SK-N-SH (cell line): ENCODE measurements at regions not wholly inside any gene's neighbourhood (a gene's known extent, or its start where the extent isn't known, plus 50 kb on each side); places are given as distances from the start of the nearest gene placed in this dataset.

ENCODE experiments used
- CTCF ChIA-PET: fragments of 300-600, 350-600 bp; formaldehyde crosslinking; extraction: SDS; loops from one replicate; lab custom pipeline; 2021; lab: Yijun Ruan, JAX
- POLR2A ChIA-PET: fragments of 350-600 bp; sonication (Branson Sonifier 250); formaldehyde crosslinking; extraction: SDS; loops from one replicate; lab custom pipeline; 2020; ENCODE audit warnings: antibody characterized with exemption, inconsistent platforms; lab: Yijun Ruan, JAX
- DNase-seq: peaks from one replicate; pipeline ENCODE4 v3.0.0; 2012
- H2AFZ ChIP-seq: fragments of 200-600 bp; sonication (generic); 2 replicates; pipeline ENCODE4 v1.8.1; 2016; ENCODE audit warnings: antibody characterized with exemption, mild to moderate bottlenecking, low read depth
- H3F3A ChIP-seq: fragments of 200-600 bp; sonication (generic); replicated peaks from 2 replicates; pipeline ENCODE3; 2016; ENCODE audit warnings: antibody characterized with exemption, mild to moderate bottlenecking; ENCODE audit not compliant: insufficient read depth
- H3K27ac ChIP-seq, 2 experiments: fragments of 200-500 bp in 1 of 2; fragments of 200-600 bp in 1 of 2; sonication (Bioruptor generic) in 1 of 2; sonication (generic), shearing (Covaris generic) in 1 of 2; 2 replicates each; pipeline versions ENCODE4 v1.5.1 to v1.6.1; 2014 to 2016; ENCODE audit warnings: low read depth in 2 of 2, inconsistent platforms in 1 of 2, low read length in 1 of 2, mild to moderate bottlenecking in 1 of 2, mixed read lengths in 1 of 2
- H3K27me3 ChIP-seq: fragments of 200-600 bp; sonication (generic), shearing (Covaris generic); 2 replicates; pipeline ENCODE4 v1.6.1; 2016; ENCODE audit warnings: mixed run types; ENCODE audit not compliant: insufficient read depth
- H3K36me3 ChIP-seq, 2 experiments: fragments of 200-500 bp in 1 of 2; fragments of 200-600 bp in 1 of 2; sonication (Bioruptor generic) in 1 of 2; sonication (generic) in 1 of 2; replicated peaks in 1 of 2; 2 replicates each; pipeline versions ENCODE3 to v1.5.1; 2014 to 2016; ENCODE audit warnings: low read length in 1 of 2, mild to moderate bottlenecking in 1 of 2; ENCODE audit not compliant: insufficient read depth in 2 of 2, control insufficient read depth in 1 of 2
- H3K4me1 ChIP-seq, 2 experiments: fragments of 200-500 bp in 1 of 2; fragments of 200-600 bp in 1 of 2; sonication (Bioruptor generic) in 1 of 2; sonication (generic), shearing (Covaris generic) in 1 of 2; 2 replicates each; pipeline versions ENCODE4 v1.5.1 to v1.6.1; 2014 to 2016; ENCODE audit warnings: low read depth in 1 of 2, low read length in 1 of 2, mixed run types in 1 of 2; ENCODE audit not compliant: insufficient read depth in 2 of 2, control insufficient read depth in 1 of 2
- H3K4me2 ChIP-seq: fragments of 200-600 bp; sonication (generic), shearing (Covaris generic); 2 replicates; pipeline ENCODE4 v1.6.1; 2017; ENCODE audit warnings: mixed run types
- H3K4me3 ChIP-seq, 2 experiments: fragments of 200-500 bp in 1 of 2; fragments of 200-600 bp in 1 of 2; sonication (Bioruptor generic) in 1 of 2; sonication (generic), shearing (Covaris generic) in 1 of 2; 2 replicates each; pipeline versions ENCODE4 v1.5.1 to v1.8.1; 2014 to 2016; ENCODE audit warnings: low read depth in 2 of 2, inconsistent platforms in 1 of 2, low read length in 1 of 2, mild to moderate bottlenecking in 1 of 2, mixed read lengths in 1 of 2, moderate library complexity in 1 of 2
- H3K79me2 ChIP-seq: fragments of 200-600 bp; sonication (generic); 2 replicates; pipeline ENCODE4 v1.8.1; 2017; ENCODE audit warnings: mild to moderate bottlenecking; ENCODE audit not compliant: insufficient read depth
- H3K9ac ChIP-seq: fragments of 200-600 bp; sonication (generic); 2 replicates; pipeline ENCODE4 v1.6.1; 2017; ENCODE audit warnings: mixed run types
- H3K9me2 ChIP-seq: fragments of 200-600 bp; sonication (generic); 2 replicates; pipeline ENCODE4 v1.6.1; 2017; ENCODE audit warnings: mixed run types
- H3K9me3 ChIP-seq: fragments of 200-600 bp; sonication (generic); 2 replicates; pipeline ENCODE4 v1.6.1; 2017; ENCODE audit warnings: mixed run types, mild to moderate bottlenecking, moderate library complexity
- H4K20me1 ChIP-seq: fragments of 200-600 bp; sonication (generic); 2 replicates; pipeline ENCODE4 v1.6.1; 2017; ENCODE audit warnings: mild to moderate bottlenecking, mixed run types; ENCODE audit not compliant: insufficient read depth
- ELF1 ChIP-seq: IDR thresholded peaks from 2 replicates; pipeline ENCODE4 v1.4.0; 2012
- EP300 ChIP-seq, 2 experiments: IDR thresholded peaks; 2 replicates each; pipeline versions ENCODE4 v1.4.0 to v1.6.1; 2012; ENCODE audit warnings: borderline replicate concordance in 1 of 2, low read depth in 1 of 2, low read length in 1 of 2
- FOSL2 ChIP-seq: IDR thresholded peaks from 2 replicates; pipeline ENCODE4 v1.4.0; 2012; ENCODE audit warnings: low read depth, mild to moderate bottlenecking, moderate library complexity, borderline replicate concordance
- FOXJ3 ChIP-seq: sonication (generic); formaldehyde crosslinking; IDR thresholded peaks from 2 replicates; pipeline ENCODE4 v1.5.1; 2020; ENCODE audit warnings: mild to moderate bottlenecking, missing genetic modification reagents
- GATA2 ChIP-seq: sonication (generic); formaldehyde crosslinking; IDR thresholded peaks from 2 replicates; pipeline ENCODE4 v1.5.0; 2020; ENCODE audit warnings: mild to moderate bottlenecking, missing genetic modification reagents
- NFIC ChIP-seq: IDR thresholded peaks from 2 replicates; pipeline ENCODE4 v1.4.0; 2012; ENCODE audit warnings: borderline replicate concordance
- NRF1 ChIP-seq: IDR thresholded peaks from 2 replicates; pipeline ENCODE4 v1.6.1; 2012; ENCODE audit warnings: low read depth, mild to moderate bottlenecking, low read length
- POLR2AphosphoS5 ChIP-seq: IDR thresholded peaks from 2 replicates; pipeline ENCODE4 v1.6.1; 2012; ENCODE audit warnings: low read depth, low read length
- RAD21 ChIP-seq: IDR thresholded peaks from 2 replicates; pipeline ENCODE4 v1.6.1; 2012; ENCODE audit warnings: mild to moderate bottlenecking, low read length
- SIN3A ChIP-seq: IDR thresholded peaks from 2 replicates; pipeline ENCODE4 v1.6.1; 2012; ENCODE audit warnings: low read depth, mild to moderate bottlenecking, low read length, moderate library complexity, borderline replicate concordance
- TAF1 ChIP-seq: IDR thresholded peaks from 2 replicates; pipeline ENCODE4 v1.6.1; 2012; ENCODE audit warnings: low read depth, mild to moderate bottlenecking, low read length, moderate library complexity, borderline replicate concordance
- TCF12 ChIP-seq: IDR thresholded peaks from 2 replicates; pipeline ENCODE4 v1.4.0; 2012
- YY1 ChIP-seq: IDR thresholded peaks from 2 replicates; pipeline ENCODE4 v1.4.0; 2012; ENCODE audit warnings: low read depth, mild to moderate bottlenecking
- WGBS: methylation state at CpG from one replicate; pipeline ENCODE4 v1.1.6; 2017; ENCODE audit warnings: low lambda C conversion rate; 5-methylcytosine and 5-hydroxymethylcytosine counted together
- TF ChIP-seq, protein P1 (sequence below): IDR thresholded peaks from 2 replicates; pipeline ENCODE4 v1.4.0; 2012; ENCODE audit warnings: low read depth, borderline replicate concordance
- TF ChIP-seq, protein P2 (sequence below): fragments of 200-600 bp; sonication (generic); IDR thresholded peaks from 2 replicates; pipeline ENCODE4 v1.6.1; 2017; ENCODE audit warnings: antibody characterized with exemption, mild to moderate bottlenecking, moderate library complexity
- TF ChIP-seq, protein P3 (sequence below): fragments of 150-350 bp; IDR thresholded peaks from 2 replicates; pipeline ENCODE4 v1.6.1; 2017; ENCODE audit warnings: antibody characterized with exemption, low read length, low read depth, borderline replicate concordance
- TF ChIP-seq, protein P4 (sequence below): fragments of 150-350 bp; IDR thresholded peaks from 2 replicates; pipeline ENCODE4 v1.6.1; 2016; ENCODE audit warnings: mild to moderate bottlenecking, low read depth, low read length
- TF ChIP-seq, protein P5 (sequence below): IDR thresholded peaks from 2 replicates; pipeline ENCODE4 v1.4.0; 2012; ENCODE audit warnings: low read depth, borderline replicate concordance

DNA sequence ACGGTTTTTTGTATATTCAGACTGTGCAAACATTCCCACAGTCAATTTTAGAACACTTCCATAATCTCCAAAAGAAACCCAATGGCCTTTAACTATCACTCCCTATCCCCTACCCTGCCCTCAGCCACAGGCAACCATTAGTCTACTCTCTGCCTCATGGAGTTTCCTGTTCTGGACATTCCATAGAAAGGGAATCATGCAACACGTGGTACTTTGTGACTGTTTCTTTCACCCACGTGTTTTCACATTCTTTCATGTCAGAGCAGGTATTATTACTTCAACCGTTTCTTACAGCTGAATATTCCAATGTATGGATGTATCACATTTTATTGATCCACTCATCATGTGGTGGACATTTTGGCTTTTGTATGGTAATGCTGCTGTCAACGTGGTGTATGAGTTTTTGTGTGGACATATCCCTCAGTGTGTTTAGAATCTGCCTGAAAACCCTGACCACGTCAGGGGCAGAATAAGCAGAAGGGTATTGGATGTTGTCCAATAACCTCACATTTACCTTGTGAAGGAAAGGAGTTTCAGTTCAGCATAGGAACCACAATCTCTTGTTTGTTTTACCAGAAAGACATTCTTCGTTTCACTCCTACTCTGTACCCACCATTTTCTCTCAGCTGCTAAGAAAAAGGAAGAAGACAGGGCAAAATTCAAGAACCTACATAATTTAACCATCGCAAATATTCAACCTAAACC, 107.5 kb upstream of the DYRK2 start:
- WGBS: 57% methylated on average over 8 of the region's 8 CpGs
- no peak overlapping the region for H3K4me3 ChIP-seq
- CTCF ChIA-PET: no interaction called here
- no peaks in the 10 kb centered on the region for H3F3A ChIP-seq
- no peak for DNase-seq
- no peak overlapping the region for H2AFZ ChIP-seq
- H3K9me3 ChIP-seq: no peaks in the 10 kb centered on the region
- H3K4me2 ChIP-seq: no peak overlapping the region
- POLR2A ChIA-PET: no interaction called here
- no peaks in the 10 kb centered on the region for H3K27me3 ChIP-seq
- no peaks in the 10 kb centered on the region for H4K20me1 ChIP-seq
- H3K4me1 ChIP-seq: peaks cover 0 to 9% of the 10 kb centered on the region in 2 experiments; a peak in 2 of 4 replicates
- H3K9me2 ChIP-seq: no peaks in the 10 kb centered on the region
- no peak overlapping the region for H3K9ac ChIP-seq
- H3K79me2 ChIP-seq: no peaks in the 10 kb centered on the region
- TF ChIP-seq ELF1: no peak
- TF ChIP-seq YY1: no peak
- no peak for TF ChIP-seq TAF1
- TF ChIP-seq SIN3A: no peak
- no peak for TF ChIP-seq GATA2 (CRISPR knock-in tag)
- no peak for TF ChIP-seq FOXJ3 (CRISPR knock-in tag)
- TF ChIP-seq NFIC: no peak
- no peak for TF ChIP-seq RAD21
- no peak for TF ChIP-seq FOSL2
- TF ChIP-seq POLR2AphosphoS5: no peak
- no peak for TF ChIP-seq TCF12
- TF ChIP-seq, protein P1, sequence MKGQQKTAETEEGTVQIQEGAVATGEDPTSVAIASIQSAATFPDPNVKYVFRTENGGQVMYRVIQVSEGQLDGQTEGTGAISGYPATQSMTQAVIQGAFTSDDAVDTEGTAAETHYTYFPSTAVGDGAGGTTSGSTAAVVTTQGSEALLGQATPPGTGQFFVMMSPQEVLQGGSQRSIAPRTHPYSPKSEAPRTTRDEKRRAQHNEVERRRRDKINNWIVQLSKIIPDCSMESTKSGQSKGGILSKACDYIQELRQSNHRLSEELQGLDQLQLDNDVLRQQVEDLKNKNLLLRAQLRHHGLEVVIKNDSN: no peak
- TF ChIP-seq, protein P2, sequence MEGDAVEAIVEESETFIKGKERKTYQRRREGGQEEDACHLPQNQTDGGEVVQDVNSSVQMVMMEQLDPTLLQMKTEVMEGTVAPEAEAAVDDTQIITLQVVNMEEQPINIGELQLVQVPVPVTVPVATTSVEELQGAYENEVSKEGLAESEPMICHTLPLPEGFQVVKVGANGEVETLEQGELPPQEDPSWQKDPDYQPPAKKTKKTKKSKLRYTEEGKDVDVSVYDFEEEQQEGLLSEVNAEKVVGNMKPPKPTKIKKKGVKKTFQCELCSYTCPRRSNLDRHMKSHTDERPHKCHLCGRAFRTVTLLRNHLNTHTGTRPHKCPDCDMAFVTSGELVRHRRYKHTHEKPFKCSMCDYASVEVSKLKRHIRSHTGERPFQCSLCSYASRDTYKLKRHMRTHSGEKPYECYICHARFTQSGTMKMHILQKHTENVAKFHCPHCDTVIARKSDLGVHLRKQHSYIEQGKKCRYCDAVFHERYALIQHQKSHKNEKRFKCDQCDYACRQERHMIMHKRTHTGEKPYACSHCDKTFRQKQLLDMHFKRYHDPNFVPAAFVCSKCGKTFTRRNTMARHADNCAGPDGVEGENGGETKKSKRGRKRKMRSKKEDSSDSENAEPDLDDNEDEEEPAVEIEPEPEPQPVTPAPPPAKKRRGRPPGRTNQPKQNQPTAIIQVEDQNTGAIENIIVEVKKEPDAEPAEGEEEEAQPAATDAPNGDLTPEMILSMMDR: no peak
- TF ChIP-seq, protein P3, sequence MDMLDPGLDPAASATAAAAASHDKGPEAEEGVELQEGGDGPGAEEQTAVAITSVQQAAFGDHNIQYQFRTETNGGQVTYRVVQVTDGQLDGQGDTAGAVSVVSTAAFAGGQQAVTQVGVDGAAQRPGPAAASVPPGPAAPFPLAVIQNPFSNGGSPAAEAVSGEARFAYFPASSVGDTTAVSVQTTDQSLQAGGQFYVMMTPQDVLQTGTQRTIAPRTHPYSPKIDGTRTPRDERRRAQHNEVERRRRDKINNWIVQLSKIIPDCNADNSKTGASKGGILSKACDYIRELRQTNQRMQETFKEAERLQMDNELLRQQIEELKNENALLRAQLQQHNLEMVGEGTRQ: no peak
- H3K27ac ChIP-seq: no peak overlapping the region
- no peaks in the 10 kb centered on the region for H3K36me3 ChIP-seq

DNA sequence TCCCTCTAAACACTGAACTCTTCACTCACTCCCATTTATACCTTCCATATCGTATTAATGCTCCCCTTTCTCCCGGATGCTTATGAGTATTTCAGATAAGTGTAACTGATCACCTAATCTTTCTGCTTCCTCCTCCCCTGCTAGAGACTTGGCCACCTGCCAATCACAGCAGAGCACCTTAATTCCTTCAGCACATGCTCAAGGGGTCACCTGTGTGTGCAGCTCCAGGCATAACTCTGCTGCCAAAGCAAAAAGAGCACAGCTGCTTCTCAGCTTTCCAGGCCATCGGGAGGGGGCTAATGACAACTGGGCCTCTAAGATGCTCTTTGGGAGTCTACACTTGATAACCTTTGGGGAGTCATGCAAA, 106.9 kb upstream of the DYRK2 start:
- no peak for DNase-seq
- Histone ChIP-seq H3K9me3 (no peaks in the 10 kb centered on the region), H3K36me3 (no peaks in the 10 kb centered on the region)
- no peak for TF ChIP-seq EP300 (IDR thresholded peaks at IDR 0.05; ENCODE audit: borderline replicate concordance in 1 of 2, low read depth in 1 of 2, low read length in 1 of 2)
- TF ChIP-seq, protein P4, sequence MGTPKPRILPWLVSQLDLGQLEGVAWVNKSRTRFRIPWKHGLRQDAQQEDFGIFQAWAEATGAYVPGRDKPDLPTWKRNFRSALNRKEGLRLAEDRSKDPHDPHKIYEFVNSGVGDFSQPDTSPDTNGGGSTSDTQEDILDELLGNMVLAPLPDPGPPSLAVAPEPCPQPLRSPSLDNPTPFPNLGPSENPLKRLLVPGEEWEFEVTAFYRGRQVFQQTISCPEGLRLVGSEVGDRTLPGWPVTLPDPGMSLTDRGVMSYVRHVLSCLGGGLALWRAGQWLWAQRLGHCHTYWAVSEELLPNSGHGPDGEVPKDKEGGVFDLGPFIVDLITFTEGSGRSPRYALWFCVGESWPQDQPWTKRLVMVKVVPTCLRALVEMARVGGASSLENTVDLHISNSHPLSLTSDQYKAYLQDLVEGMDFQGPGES: no peak
- TF ChIP-seq NRF1: no peak
- TF ChIP-seq, protein P5, sequence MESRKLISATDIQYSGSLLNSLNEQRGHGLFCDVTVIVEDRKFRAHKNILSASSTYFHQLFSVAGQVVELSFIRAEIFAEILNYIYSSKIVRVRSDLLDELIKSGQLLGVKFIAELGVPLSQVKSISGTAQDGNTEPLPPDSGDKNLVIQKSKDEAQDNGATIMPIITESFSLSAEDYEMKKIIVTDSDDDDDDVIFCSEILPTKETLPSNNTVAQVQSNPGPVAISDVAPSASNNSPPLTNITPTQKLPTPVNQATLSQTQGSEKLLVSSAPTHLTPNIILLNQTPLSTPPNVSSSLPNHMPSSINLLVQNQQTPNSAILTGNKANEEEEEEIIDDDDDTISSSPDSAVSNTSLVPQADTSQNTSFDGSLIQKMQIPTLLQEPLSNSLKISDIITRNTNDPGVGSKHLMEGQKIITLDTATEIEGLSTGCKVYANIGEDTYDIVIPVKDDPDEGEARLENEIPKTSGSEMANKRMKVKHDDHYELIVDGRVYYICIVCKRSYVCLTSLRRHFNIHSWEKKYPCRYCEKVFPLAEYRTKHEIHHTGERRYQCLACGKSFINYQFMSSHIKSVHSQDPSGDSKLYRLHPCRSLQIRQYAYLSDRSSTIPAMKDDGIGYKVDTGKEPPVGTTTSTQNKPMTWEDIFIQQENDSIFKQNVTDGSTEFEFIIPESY: no peak
- no peak for TF ChIP-seq YY1
- TF ChIP-seq, all 33 proteins: peak for 0
- WGBS: 66% methylated on average over 2 of the region's 3 CpGs
- Histone ChIP-seq H3K4me2 (no peak overlapping the region), H3K4me3 (no peak overlapping the region), H3K9me2 (no peaks in the 10 kb centered on the region), H3F3A (no peaks in the 10 kb centered on the region), H3K4me1 (peaks cover 0 to 9% of the 10 kb centered on the region in 2 experiments; a peak in 2 of 4 replicates), H3K9ac (no peak overlapping the region), H3K79me2 (no peaks in the 10 kb centered on the region), H3K27me3 (no peaks in the 10 kb centered on the region), H3K27ac (no peak overlapping the region), H4K20me1 (no peaks in the 10 kb centered on the region), H2AFZ (no peak overlapping the region)
- ChIA-PET POLR2A (no interaction called here), CTCF (no interaction called here)
